HG03139 (cell line): ENCODE measurements at regions not wholly inside any gene's neighbourhood (a gene's known extent, or its start where the extent isn't known, plus 50 kb on each side); places are given as distances from the start of the nearest gene placed in this dataset.
"Not testable (repeated sequence)": the region's sequence is repeated elsewhere in the genome, so short reads cannot be mapped to it uniquely, and the experiment has no call there.

ENCODE experiments used
- ATAC-seq: cut with Tn5 transposase; IDR thresholded peaks from one replicate; pipeline ENCODE4 v1.9.1; 2021; ENCODE audit not compliant: unreplicated experiment

DNA sequence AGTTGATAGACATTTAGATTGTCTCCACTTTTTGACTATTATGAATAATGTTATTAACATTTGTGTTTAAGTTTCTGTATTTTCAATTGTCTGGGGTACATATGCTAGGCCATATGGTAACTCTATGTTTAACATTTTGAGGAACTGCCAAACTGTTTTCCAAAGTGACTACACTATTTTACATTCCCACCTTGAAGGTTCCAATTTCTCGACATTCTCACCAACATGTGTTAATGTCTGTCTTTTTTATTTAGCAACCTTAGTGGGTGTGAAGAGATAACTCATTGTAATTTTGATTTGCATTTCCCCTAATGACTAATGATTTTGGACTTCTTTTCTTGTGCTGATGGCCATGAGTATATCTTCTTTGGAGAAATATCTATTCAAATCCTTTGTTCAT is 832.4 kb downstream of the DNAJB9 start:
- no peak for ATAC-seq

GRCh38 chr7:109407756-109408155 is 838.1 kb downstream of the DNAJB9 start:
- ATAC-seq: no peak

DNA sequence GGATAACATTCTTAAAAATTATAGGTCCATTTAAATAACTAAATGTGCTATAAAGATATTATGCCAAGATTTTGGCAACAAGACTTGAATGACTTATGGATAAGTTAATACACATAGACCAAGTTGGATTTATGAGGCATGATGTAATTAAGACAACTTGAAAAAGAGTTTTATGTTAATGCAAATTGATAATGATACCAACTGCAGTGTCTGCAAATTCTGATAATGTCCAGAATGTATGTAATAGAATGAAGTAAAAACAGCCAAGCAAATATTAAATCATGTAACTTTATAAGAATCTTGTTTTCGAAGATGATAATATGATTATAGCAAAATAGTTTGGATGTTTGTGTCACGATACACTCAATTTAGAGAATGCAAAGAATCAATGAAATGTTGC is 868.3 kb downstream of the DNAJB9 start:
- no peak for ATAC-seq

- ATAC-seq: no peak
Measured at GRCh38 chr7:109449760-109450159, 880.1 kb downstream of the DNAJB9 start.

DNA sequence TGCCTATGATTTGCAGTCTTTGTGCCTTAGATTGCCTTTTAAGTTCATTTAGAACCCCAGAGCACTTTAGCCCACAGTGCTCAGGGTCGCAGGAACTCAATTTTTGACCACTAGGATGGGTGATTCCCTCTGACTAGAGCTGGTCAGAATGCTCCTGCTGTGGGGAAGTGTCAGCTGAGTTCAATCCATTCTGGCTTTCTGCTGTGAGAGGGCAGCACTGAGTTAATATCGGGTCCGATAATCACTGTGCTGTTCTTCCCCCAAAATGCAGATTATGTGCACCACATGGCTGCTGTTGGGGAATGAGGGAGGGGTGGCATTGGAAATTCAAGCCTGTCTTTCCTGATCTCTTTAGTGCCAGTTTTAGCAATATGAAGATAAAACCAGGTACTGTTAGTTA is 886.4 kb downstream of the DNAJB9 start:
- no peak for ATAC-seq

- no peak for ATAC-seq
Measured at GRCh38 chr7:109460296-109460695, 890.6 kb downstream of the DNAJB9 start.

- ATAC-seq: no peak
Measured at GRCh38 chr7:109462171-109462570, 892.5 kb downstream of the DNAJB9 start.

- not testable (repeated sequence) for ATAC-seq
Measured at GRCh38 chr7:109467729-109468128, 898.1 kb downstream of the DNAJB9 start.

DNA sequence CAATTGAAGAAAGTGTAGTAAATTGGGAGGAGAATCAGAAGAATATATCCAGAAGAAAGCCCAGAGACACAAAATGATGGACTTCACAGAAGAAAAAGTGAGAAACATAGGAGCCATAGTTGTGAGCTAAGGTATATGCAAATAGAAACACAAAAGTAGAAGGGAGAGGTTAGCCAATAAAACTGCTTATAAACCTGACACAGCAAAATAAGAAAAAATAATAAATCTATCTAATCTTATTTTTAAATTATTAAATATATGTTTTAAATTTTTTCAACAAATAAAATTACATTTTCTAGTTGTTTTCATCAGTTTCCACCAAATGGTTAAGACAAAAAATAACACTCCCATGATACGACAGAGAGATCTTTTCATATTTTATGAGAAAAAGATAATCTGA is 903.5 kb downstream of the DNAJB9 start:
- ATAC-seq: no peak

DNA sequence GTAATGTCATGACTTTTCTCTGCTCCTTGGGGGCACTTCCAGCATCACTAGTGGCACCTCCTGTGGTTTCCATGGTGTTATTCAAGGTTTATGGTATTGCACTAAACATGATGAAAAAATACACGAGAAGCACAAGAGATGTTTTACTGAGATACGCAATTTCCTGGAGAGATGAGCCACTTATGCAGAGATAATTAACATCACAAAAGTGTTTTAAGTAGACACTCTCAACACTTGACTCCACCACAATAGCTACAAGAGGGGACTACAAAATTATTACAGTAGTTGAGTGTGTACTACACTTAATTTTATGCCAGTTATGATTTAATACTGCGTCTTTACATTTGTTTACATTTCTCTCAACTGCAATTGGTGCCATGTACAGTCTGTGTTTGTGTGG is 906.7 kb downstream of the DNAJB9 start:
- no peak for ATAC-seq

GRCh38 chr7:109479388-109479787 is 909.7 kb downstream of the DNAJB9 start:
- no peak for ATAC-seq

DNA sequence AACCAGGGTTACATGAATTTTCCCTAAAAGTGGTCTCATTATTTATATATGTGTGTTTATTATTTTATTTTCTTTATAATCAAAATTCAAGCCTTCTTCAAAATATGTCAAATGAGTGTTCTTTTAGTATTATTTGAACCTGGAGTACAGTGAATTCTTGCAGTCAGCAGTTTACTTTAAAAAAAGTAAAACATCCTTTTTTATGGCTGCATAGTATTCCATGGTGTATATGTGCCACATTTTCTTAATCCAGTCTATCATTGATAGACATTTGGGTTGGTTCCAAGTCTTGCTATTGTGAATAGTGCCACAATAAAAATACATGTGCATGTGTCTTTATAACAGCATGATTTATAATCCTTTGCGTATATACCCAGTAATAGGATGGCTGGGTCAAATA is 920.9 kb downstream of the DNAJB9 start:
- not testable (repeated sequence) for ATAC-seq

GRCh38 chr7:109497053-109497452 is 927.4 kb downstream of the DNAJB9 start:
- ATAC-seq: no peak

DNA sequence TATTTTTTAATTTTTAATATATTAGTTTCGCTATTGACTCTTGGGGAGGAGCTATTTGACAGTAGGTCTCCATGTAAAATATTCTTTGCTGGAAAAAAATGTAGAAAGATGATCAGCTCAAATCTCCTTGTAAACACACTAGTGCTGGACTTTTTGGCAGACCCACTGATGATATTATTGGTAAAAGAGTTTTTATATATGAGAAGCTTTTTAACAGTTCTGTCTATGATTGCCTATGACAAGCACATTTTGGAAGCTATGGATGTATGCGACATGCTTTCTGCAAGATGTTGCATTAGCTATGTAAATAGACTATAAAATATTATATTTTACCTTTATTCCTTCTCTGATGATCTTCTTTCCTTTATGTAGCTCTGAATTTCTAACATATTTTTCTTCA is 928.5 kb downstream of the DNAJB9 start:
- ATAC-seq: no peak

- ATAC-seq: no peak
Measured at GRCh38 chr7:109503421-109503820, 933.7 kb downstream of the DNAJB9 start.

DNA sequence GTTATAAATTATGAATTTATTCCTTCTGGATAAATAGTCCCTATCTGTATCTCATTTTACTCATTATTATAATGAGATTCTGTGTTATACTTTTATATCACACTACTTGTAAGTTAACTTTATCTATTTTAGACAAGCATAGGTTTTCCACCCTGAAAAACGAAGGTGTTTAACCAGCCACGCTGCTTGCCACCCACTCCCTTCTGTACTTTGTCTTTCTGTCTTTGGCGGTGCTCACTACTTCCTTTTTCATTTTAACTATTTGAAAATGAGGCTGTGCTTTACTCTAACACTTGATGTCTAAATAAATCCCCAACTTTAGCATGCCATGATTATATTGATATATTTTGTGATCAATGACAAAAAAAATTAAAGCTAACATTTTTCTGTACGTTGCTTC is 952.9 kb downstream of the DNAJB9 start:
- no peak for ATAC-seq

GRCh38 chr7:109527833-109528232 is 958.2 kb downstream of the DNAJB9 start:
- ATAC-seq: no peak

GRCh38 chr7:109529712-109530111 is 960.0 kb downstream of the DNAJB9 start:
- ATAC-seq: no peak

GRCh38 chr7:109532262-109532992 is 962.8 kb downstream of the DNAJB9 start:
- ATAC-seq: no peak

GRCh38 chr7:109545686-109546085 is 976.0 kb downstream of the DNAJB9 start:
- no peak for ATAC-seq

DNA sequence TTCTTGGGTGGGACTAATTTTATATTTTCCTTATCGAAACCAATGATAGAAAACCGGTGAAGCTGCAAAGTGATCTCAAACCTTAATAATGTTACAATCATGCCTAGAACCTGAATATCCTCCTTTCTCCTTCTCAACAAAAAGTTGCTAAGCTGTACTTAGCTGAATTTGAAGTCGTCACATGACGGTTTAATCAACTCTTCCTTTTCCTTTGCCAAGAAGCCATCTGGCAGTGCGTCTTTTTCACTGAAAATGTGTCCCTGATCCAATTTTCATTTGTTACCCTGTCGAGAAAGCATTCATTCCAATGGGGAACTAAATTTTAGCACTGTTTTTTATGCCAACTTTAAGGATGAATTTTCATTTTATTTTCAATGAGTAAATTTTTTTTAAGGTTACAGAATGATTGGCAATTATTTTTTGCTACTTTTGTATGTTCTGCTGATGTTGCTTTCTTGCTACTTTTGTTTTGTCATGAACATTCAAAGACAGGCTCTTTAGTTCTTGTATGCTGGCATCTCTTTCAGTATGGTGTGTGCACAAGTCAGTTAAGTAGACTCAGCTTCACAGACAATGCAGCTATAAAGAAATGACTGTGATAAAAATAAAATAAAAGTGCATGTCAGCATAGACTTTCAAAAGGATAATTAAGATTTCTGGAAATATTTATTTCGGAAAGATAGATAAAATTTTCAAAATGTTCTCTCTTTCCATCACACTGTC is 980.0 kb downstream of the DNAJB9 start:
- ATAC-seq: no peak

- no peak for ATAC-seq
Measured at GRCh38 chr7:109552017-109552416, 982.3 kb downstream of the DNAJB9 start.

- no peak for ATAC-seq
Measured at GRCh38 chr7:109577265-109577664, 1007.6 kb downstream of the DNAJB9 start.
